ENCODE measurements at regions not wholly inside any gene's neighbourhood (a gene's known extent, or its start where the extent isn't known, plus 50 kb on each side); places are given as distances from the start of the nearest gene placed in this dataset.
"Not testable (repeated sequence)": the region's sequence is repeated elsewhere in the genome, so short reads cannot be mapped to it uniquely, and the experiment has no call there.

GRCh38 chr6:142998739-142999138 is 53.8 kb upstream of the HIVEP2 start:
- H3K9me2 ChIP-seq (ENCODE audit: insufficient read depth); H4K20me1 ChIP-seq (ENCODE audit: insufficient read depth); H3K36me3 ChIP-seq (ENCODE audit: low read depth); H3K9me3 ChIP-seq (ENCODE audit: insufficient read depth, low read depth); H2AFZ ChIP-seq; H3K79me2 ChIP-seq (ENCODE audit: low read depth); DNase-seq; intact Hi-C loops (cut with micrococcal nuclease; ENCODE audit: unreplicated experiment); CTCF ChIA-PET; H3F3A ChIP-seq (ENCODE audit: insufficient read depth, low read depth); H3K27ac ChIP-seq; H3K4me2 ChIP-seq; POLR2A ChIA-PET (ENCODE audit: unreplicated experiment); BruUV-seq (replicated peaks); H3K4me1 ChIP-seq (replicated peaks; ENCODE audit: insufficient read depth); H3K27me3 ChIP-seq (ENCODE audit: insufficient read depth, low read depth); H3K4me3 ChIP-seq: not testable (repeated sequence)

GRCh38 chr6:143000811-143001210 is 55.8 kb upstream of the HIVEP2 start:
- Histone ChIP-seq H4K20me1 (ENCODE audit: insufficient read depth) (no peaks in the 10 kb centered on the region), H3K9me3 (ENCODE audit: insufficient read depth, low read depth) (peaks cover 6% of the 10 kb centered on the region; the same call in 1 of the 2 replicates), H3K27me3 (ENCODE audit: insufficient read depth, low read depth) (no peaks in the 10 kb centered on the region), H2AFZ (no peak overlapping the region), H3K79me2 (ENCODE audit: low read depth) (no peaks in the 10 kb centered on the region), H3K27ac (no peak overlapping the region), H3K4me1 (replicated peaks; ENCODE audit: insufficient read depth) (no peaks in the 10 kb centered on the region), H3F3A (ENCODE audit: insufficient read depth, low read depth) (no peaks in the 10 kb centered on the region), H3K4me2 (no peak overlapping the region), H3K4me3 (no peak overlapping the region), H3K9me2 (ENCODE audit: insufficient read depth) (no peaks in the 10 kb centered on the region), H3K36me3 (ENCODE audit: low read depth) (no peaks in the 10 kb centered on the region)
- ChIA-PET POLR2A (ENCODE audit: unreplicated experiment) (no interaction called here), CTCF (no interaction called here)
- TF ChIP-seq EZH2 (IDR thresholded peaks at IDR 0.05; ENCODE audit: low read depth): no peak
- intact Hi-C loops (cut with micrococcal nuclease; ENCODE audit: unreplicated experiment): no loop called here
- DNase-seq: no peak
- BruUV-seq (replicated peaks): no TSS peak

- CTCF ChIA-PET: no interaction called here
Observed at GRCh38 chr6:143002686-143003085, 57.7 kb upstream of the HIVEP2 start.

GRCh38 chr6:143003676-143004075 is 57.0 kb upstream of the AIG1 start:
- ChIA-PET CTCF (no interaction called here), POLR2A (ENCODE audit: unreplicated experiment) (no interaction called here)
- Histone ChIP-seq H2AFZ (no peak overlapping the region), H3K4me3 (no peak overlapping the region), H3F3A (ENCODE audit: insufficient read depth, low read depth) (no peaks in the 10 kb centered on the region), H3K9me3 (ENCODE audit: insufficient read depth, low read depth) (peaks cover 6% of the 10 kb centered on the region; the same call in 1 of the 2 replicates), H4K20me1 (ENCODE audit: insufficient read depth) (no peaks in the 10 kb centered on the region), H3K36me3 (ENCODE audit: low read depth) (no peaks in the 10 kb centered on the region), H3K4me2 (no peak overlapping the region), H3K9me2 (ENCODE audit: insufficient read depth) (no peaks in the 10 kb centered on the region; the same call in 1 of the 2 replicates), H3K79me2 (ENCODE audit: low read depth) (no peaks in the 10 kb centered on the region), H3K4me1 (replicated peaks; ENCODE audit: insufficient read depth) (no peaks in the 10 kb centered on the region), H3K27me3 (ENCODE audit: insufficient read depth, low read depth) (no peaks in the 10 kb centered on the region), H3K27ac (no peak overlapping the region)
- intact Hi-C loops (cut with micrococcal nuclease; ENCODE audit: unreplicated experiment): no loop called here
- TF ChIP-seq CTCF (conservative IDR thresholded peaks at IDR 0.05) (no peak), EZH2 (IDR thresholded peaks at IDR 0.05; ENCODE audit: low read depth) (no peak)
- DNase-seq: no peak
- no TSS peak for BruUV-seq (replicated peaks)

More at GRCh38 chr6:143002686-143003085, 57.7 kb upstream of the HIVEP2 start:
- Histone ChIP-seq H3F3A (ENCODE audit: insufficient read depth, low read depth) (no peaks in the 10 kb centered on the region), H3K36me3 (ENCODE audit: low read depth) (no peaks in the 10 kb centered on the region), H3K79me2 (ENCODE audit: low read depth) (no peaks in the 10 kb centered on the region), H3K4me3 (no peak overlapping the region), H2AFZ (no peak overlapping the region), H3K27ac (no peak overlapping the region), H3K9me2 (ENCODE audit: insufficient read depth) (no peaks in the 10 kb centered on the region; the same call in 1 of the 2 replicates), H3K4me1 (replicated peaks; ENCODE audit: insufficient read depth) (no peaks in the 10 kb centered on the region), H3K4me2 (no peak overlapping the region), H4K20me1 (ENCODE audit: insufficient read depth) (no peaks in the 10 kb centered on the region), H3K9me3 (ENCODE audit: insufficient read depth, low read depth) (peaks cover 6% of the 10 kb centered on the region; the same call in 1 of the 2 replicates), H3K27me3 (ENCODE audit: insufficient read depth, low read depth) (no peaks in the 10 kb centered on the region)
- intact Hi-C loops (cut with micrococcal nuclease; ENCODE audit: unreplicated experiment): no loop called here
- BruUV-seq (replicated peaks): no TSS peak
- TF ChIP-seq EZH2 (IDR thresholded peaks at IDR 0.05; ENCODE audit: low read depth) (no peak), CTCF (conservative IDR thresholded peaks at IDR 0.05) (no peak)
- DNase-seq: no peak
- POLR2A ChIA-PET (ENCODE audit: unreplicated experiment): interaction anchor here (0.6 kb wide), 1 partner anchor 450 kb away, joined by 7 read pairs; no protein-coding TSS in a partner anchor
